Mucosa of descending colon (tissue), 3 donors: ENCODE measurements at regions not wholly inside any gene's neighbourhood (a gene's known extent, or its start where the extent isn't known, plus 50 kb on each side); places are given as distances from the start of the nearest gene placed in this dataset.

Experiments used
- ATAC-seq: fragments of 200-7000 bp; cut with Tn5 transposase; one replicate; pipeline ENCODE4 v1.9.1; 2020; ENCODE audit warnings: mild to moderate bottlenecking, moderate library complexity
- DNase-seq, 3 donors: peaks; one replicate each; pipeline ENCODE4 v3.0.0-alpha.2; 2020
- H3K36me3 ChIP-seq: fragments of 200-600 bp; one replicate; pipeline ENCODE4 v1.8.0; 2021; ENCODE audit warnings: low read depth, mild to moderate bottlenecking
- H3K4me1 ChIP-seq: fragments of 200-600 bp; one replicate; pipeline ENCODE4 v1.8.0; 2021; ENCODE audit warnings: low read depth, mild to moderate bottlenecking
- H3K4me3 ChIP-seq: fragments of 200-600 bp; one replicate; pipeline ENCODE4 v1.8.0; 2021; ENCODE audit warnings: mild to moderate bottlenecking
- H3K9me3 ChIP-seq: fragments of 200-600 bp; one replicate; pipeline ENCODE4 v1.8.0; 2021; ENCODE audit warnings: mild to moderate bottlenecking
- CTCF ChIP-seq: fragments of 200-600 bp; IDR thresholded peaks from one replicate; pipeline ENCODE4 v1.8.0; 2022; ENCODE audit warnings: antibody characterized with exemption, mild to moderate bottlenecking
- intact Hi-C, 2 donors: fragments of 100-400 bp; cut with DNase I in 1 of 2; cut with micrococcal nuclease in 1 of 2; formaldehyde crosslinking; loops; one replicate each; pipeline versions ENCODE4 v1.11.0 to v1.11.1; 2022; cut with DNase I, micrococcal nuclease
- donor health status: DM: no; HTN: no; CAD: no; lungs with moderate emphysema.
- donor health status: DM: no; HTN: no; CAD: no.
- donor health status: DM: no; HTN: yes; CAD: no.

- H3K36me3 ChIP-seq, result no peaks in the 10 kb centered on the region
- intact Hi-C loops, result no loop called here
- DNase-seq, result no peak
- H3K9me3 ChIP-seq, result no peaks in the 10 kb centered on the region
- H3K4me3 ChIP-seq, result no peak overlapping the region
- TF ChIP-seq CTCF, result no peak
- no peaks in the 10 kb centered on the region for H3K4me1 ChIP-seq
- peak; percentile 38 for ATAC-seq
Observed at GRCh38 chr21:30104241-30104640, 62.4 kb downstream of the CLDN17 start.

- Histone ChIP-seq H3K4me1 (no peaks in the 10 kb centered on the region), H3K36me3 (no peaks in the 10 kb centered on the region), H3K4me3 (no peak overlapping the region), H3K9me3 (no peaks in the 10 kb centered on the region)
- no peak for TF ChIP-seq CTCF
- intact Hi-C loops, result no loop called here
- DNase-seq, result no peak
- no peak for ATAC-seq
Observed at GRCh38 chr21:30102871-30103270, 63.7 kb downstream of the CLDN17 start.

GRCh38 chr21:30101967-30102366, 64.6 kb downstream of the CLDN17 start:
- DNase-seq, result peak in 1 of 3 donors; percentile 13
- Histone ChIP-seq H3K4me3 (no peak overlapping the region), H3K9me3 (no peaks in the 10 kb centered on the region), H3K36me3 (no peaks in the 10 kb centered on the region), H3K4me1 (no peaks in the 10 kb centered on the region)
- intact Hi-C loops, result no loop called here
- no peak for TF ChIP-seq CTCF
- ATAC-seq, result peak; percentile 71

- DNase-seq (no peak), ATAC-seq (no peak)
- H3K36me3 ChIP-seq, result no peaks in the 10 kb centered on the region
- TF ChIP-seq CTCF, result no peak
- intact Hi-C loops, result no loop called here
- no peaks in the 10 kb centered on the region for H3K9me3 ChIP-seq
- H3K4me3 ChIP-seq, result no peak overlapping the region
- no peaks in the 10 kb centered on the region for H3K4me1 ChIP-seq
Observed at GRCh38 chr21:30097791-30098190, 68.8 kb downstream of the CLDN17 start.

GRCh38 chr21:30083225-30083945, 83.2 kb downstream of the CLDN17 start:
- H3K4me1 ChIP-seq, result no peaks in the 10 kb centered on the region
- no peaks in the 10 kb centered on the region for H3K9me3 ChIP-seq
- DNase-seq (no peak), ATAC-seq (no peak)
- H3K36me3 ChIP-seq, result no peaks in the 10 kb centered on the region
- no peak for TF ChIP-seq CTCF
- H3K4me3 ChIP-seq, result no peak overlapping the region
- intact Hi-C loops, result no loop called here

- no peak for ATAC-seq
- TF ChIP-seq CTCF, result no peak
Observed at GRCh38 chr21:30081506-30081905, 85.1 kb downstream of the CLDN17 start.

More at GRCh38 chr21:30081506-30081905, 85.1 kb downstream of the CLDN17 start:
- DNase-seq, result no peak
- no peaks in the 10 kb centered on the region for H3K4me1 ChIP-seq
- no peaks in the 10 kb centered on the region for H3K36me3 ChIP-seq
- no peaks in the 10 kb centered on the region for H3K9me3 ChIP-seq
- no peak overlapping the region for H3K4me3 ChIP-seq
- intact Hi-C loops, result no loop called here
